Stromal cell of bone marrow (primary cell): ENCODE measurements at regions not wholly inside any gene's neighbourhood (a gene's known extent, or its start where the extent isn't known, plus 50 kb on each side); places are given as distances from the start of the nearest gene placed in this dataset.

Experiments used
- DNase-seq: peaks from one replicate; pipeline ENCODE4 v3.0.0-alpha.2; 2012; ENCODE audit warnings: low read depth

DNA sequence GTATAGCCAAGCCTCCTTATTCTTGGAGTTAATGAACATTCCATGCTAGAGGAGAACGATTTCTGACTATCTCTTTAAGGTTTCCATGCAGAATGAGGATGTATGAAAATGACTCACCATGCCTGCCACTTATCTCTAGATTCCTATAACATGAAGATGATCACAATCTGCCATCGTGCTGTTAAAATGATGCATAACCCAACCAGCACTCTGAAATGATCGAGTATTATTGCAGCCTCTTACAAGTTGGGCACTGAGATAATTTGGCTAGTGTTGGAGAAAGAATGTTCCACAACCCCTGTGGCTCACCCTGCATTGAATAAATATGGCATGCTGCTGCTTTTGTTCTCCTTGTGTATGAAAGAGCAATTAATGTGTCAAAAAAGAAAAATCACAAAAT is 1143.6 kb upstream of the WWC1 start:
- no peak for DNase-seq

DNA sequence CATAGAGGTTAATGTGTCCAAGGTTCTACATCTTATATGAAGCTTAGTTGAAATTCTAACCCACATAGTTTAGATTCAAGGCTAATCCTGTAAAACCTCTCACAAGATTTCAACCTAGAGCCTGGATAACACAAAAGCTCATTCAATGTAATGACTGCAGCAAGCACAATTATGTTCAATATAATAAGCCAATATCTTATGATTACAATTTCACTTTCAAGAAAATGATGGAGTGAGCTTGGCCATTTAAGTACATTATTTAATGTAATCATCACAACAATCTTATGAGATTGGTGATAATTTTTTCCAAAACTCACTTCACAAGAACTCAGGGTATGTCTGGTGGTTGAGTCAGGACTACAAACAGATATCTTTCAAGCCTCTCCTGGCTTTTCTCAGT is 1140.8 kb upstream of the WWC1 start:
- no peak for DNase-seq

DNA sequence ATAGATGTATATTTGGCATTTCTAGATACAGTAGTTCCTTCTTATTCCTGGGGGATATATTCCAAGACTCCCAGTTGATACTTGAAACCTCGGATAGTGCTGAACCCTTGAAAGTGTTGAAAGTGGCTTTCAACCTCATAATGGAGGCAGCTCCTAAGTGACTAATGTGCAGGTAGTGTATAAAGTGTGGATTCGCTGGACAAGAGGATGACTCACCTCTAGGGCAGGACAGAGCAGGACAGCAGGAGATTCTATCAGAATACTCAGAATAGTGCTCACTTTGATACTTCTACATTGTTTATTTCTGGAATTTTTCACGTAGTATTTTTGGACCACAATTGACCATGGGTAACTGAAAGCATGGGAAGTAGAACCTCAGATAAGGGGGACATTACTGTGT is 1138.9 kb upstream of the WWC1 start:
- DNase-seq, result no peak

DNA sequence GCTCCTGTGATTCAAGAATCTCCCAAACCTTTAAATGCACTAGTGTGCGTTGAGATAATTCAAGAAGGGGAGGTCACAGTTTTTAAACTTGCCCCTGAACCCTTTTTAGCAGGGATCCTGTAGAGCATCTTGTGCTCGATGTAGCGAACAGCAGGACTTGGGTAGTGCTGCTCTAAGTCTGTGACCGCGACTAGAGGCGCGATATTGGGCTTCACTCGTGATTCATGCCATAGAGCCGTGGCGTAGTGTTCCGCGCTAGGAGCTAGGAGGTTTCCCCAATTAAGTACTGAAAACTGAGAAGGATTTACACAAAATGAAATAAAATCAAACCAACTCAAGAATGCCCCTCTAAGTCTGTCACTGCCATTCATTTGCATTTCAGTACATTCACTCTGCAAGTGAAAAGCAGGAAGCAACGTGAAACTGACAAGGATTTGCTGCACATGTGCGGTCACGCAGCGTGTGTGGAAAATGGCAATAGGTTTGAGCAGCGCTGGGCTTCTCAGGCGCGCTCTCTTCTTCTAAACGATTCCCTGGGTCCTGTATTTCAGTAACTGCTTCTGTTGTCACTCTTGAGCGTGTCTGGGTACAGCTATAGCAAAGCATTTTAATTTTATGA is 1135.9 kb upstream of the WWC1 start:
- no peak for DNase-seq

DNA sequence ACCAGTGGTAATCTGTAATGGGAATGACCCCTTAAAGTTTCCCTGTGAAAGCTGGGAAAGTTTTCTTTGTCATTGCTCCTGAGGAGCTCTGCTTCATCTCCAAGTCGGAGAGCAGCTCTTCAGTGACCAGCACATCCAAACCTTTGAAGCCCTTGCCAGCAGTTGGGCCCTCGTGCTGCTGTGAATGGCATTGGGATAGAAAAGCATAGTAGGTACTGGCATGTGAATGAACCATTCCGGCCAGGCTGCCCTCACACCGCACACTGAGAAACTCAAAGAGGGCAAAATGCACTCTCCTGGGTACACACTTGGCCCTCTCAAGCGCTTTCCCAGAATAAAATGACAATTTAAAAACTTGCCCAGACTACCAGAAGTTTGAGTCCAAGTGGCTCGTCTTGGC is 1135.0 kb upstream of the WWC1 start:
- no peak for DNase-seq

DNA sequence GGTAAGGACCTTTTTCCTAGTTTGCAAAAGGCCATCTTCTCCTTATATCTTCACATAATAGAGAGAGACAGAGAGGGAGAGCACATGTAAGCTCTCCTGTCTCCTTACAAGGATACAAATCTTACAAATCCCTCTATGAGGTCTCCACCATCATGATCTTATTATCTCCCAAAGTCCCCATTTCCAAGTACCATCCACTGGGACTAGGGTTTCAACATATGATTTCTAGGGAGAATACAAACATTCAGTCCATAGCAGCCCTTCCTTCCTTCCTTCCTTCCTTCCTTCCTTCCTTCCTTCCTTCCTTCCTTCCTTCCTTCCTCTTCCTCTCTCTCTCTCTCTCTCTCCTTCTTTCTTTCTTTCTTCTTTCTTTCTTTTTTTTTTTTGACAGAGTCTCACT is 1132.9 kb upstream of the WWC1 start:
- no peak for DNase-seq

DNA sequence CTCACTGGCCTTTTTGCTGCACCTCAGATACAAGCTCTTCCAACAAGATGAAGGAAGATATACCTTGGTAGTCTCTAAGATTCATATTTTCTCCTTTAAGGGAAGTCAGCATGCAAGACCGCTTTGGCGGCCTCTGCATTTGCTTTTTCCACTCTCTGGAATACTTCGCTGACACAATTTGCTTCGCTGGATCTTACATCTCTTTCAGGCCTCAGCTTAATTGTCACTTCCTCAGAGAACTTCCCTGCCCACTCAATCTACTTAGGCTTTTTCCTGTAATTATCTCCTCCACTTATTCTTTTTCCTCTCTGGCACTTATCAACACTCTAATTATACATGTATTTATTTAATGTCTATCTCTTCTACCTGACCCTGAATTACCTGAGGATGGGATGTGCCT is 1131.1 kb upstream of the WWC1 start:
- no peak for DNase-seq

DNA sequence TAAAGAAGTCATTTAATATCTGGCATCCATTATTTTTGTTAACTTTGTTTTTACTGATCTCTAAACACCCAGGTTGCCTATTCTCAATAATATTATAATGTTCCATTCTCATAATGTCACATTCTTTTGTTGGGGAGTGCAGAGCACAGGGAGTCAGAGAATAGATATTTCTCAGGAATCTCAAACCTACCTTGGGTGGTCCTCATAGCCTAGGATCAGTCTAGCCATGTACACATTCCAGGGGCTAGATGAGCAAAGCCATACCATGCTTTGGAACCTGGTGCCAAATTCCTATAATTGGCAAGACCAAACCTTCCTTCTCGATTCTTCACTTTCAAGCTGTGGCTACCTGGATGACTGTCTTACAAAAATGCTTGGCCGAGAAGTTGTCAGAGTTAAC is 1124.7 kb upstream of the WWC1 start:
- no peak for DNase-seq

DNA sequence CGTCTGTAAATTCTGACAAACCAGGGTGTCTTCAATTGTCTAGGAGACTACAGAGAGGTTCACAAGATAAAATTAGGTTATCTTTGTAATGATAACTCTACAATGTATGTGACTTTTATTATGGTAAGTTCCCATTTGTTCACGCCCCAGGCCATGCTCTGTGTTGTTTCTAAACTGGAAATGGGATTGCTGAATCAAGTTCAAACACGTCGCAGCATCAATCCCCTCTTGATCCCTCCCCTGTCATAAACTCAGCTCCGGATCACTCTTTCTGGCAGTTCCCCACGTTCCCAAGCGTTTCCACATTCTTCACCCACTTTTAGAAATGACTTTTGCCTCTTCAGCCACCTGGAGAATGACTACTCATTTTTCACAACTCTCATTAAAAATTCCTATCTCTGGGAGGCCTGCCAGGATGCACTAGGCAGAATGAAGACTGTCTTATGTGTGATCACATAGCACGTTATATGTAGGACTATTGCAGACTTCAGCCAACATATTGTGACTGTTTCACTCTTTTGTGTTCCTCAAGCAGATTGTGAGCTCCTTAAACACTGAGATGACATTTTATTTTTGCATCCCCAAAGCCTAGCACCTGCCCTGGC is 1124.2 kb upstream of the WWC1 start:
- no peak for DNase-seq

DNA sequence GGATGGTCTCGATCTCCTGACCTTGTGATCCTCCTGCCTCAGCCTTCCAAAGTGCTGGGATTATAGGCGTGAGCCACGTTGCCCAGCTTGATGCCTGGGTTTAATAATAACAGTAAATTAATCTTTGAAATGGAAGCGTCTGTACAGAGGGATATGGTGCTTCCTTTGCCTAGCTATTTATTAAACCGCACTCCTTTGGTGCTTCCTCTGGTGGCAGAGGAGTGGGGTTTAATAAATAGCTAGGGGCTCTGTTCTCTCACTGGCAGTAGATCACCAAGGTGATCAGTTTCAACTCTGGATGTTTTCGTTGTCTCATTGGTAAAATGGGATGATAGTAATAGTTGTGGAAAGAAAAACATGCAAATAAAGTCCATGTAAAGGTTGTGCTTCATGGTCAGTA is 1122.5 kb upstream of the WWC1 start:
- DNase-seq, result no peak

DNA sequence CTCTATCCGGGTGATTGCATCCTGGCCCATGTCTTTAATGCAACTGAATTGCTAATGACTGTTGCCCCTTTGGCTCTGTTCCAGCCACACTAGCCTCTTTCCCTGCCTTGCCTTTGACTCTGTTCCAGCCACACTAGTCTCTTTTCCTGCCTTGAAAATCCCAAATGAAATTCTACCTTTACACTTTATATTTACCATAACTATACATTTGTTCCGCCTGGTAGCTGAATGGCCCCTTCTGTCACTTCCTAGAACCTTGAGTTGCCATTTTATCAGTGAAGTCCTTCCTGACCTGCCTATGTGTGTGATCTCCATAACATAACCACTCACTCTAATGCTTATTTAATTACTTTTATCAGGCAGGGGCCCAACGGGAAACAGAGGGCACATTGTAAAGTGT is 1120.4 kb upstream of the WWC1 start:
- DNase-seq, result no peak

DNA sequence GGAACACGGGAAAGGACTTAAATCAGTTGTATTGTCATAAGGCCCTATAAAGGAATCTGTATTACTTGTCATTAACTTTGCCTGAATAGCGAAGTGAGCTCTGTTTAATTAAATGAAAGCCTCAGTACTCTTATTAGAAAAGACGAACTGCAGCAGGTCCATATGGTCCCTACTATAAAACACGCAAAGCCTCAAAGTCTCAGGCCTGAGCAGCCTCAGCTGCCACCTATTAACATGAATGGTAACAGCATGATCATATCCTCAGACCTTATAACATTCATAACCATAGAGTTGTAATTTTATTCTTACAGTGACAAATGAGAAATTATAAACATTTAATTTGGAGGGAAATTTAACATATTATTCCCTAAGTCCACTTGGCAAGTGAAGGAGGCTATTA is 1113.7 kb upstream of the WWC1 start:
- no peak for DNase-seq

DNA sequence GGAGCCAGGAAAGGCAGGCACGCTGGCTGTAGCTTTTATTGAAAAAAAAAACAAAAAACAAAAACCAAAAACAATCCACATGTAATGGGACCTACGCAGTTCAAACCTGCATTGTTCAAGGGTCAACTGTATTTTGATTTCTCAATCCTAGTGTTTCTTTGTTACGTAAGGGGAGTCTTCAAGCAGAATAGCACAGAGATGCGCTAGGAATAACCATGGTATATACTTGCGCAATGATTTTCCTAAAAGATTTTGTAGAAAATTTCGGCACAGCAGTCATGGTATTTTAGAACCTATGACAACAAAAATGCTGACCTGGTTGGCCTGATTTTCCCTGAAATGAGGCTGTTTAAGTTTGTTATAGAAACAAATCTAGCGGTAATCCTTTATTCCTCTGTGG is 1110.5 kb upstream of the WWC1 start:
- DNase-seq, result no peak

DNA sequence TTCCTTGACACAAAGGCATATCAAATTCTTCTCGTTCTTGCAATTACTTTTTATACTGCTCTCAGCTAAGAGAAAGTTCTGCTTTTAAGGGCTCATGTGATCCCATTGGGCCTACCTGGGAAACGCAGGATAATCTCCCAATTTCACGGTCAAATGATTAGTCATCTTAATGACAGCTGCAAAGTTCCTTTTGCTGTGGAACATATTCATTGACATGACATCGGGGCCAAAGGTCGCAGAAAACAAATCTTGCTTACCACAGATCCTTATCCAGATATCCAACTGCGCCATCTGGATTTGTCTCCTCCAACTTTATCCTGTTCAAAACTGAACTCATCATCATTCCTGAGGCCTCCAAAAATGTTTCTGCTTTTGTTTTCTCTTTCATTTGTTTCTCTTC is 1085.6 kb upstream of the WWC1 start:
- DNase-seq, result no peak

DNA sequence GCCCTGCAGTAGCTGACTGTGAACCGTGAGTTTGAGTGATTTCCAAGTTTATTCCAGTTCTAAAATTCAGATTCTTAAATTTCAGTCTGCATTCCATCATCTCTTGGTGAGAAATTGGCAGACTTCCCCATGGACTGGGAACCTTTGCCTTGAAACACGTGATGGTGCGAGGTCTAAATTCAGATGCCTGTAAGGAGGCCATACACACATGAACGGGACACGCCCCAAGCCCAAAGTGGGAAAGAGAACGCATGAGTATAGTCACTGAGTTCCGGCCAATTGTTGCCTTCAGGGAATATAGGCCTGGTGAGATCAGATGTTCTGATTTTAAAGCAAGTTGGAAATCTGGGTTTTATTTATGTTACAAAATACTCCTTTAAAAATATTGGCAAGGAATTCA is 1084.4 kb upstream of the WWC1 start:
- DNase-seq, result peak; percentile 77

DNA sequence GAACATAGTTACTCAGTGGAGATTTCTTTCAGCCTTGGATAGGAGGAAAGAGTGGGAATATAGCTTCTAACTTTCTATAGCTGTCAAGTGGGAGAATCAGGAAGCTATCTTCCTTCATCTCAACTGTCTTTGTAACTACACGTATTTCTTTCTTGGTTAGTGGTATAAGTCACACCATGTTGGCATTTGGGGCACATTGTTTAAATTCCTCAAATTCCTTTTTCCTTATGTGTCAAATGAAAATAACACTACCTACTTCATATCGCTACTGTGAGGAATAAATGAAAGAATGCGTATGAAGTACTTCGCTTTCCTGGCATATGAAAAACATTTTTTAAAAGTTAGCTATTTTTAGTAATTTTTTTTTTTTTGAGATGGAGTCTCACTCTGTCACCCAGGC is 1082.5 kb upstream of the WWC1 start:
- DNase-seq, result no peak

DNA sequence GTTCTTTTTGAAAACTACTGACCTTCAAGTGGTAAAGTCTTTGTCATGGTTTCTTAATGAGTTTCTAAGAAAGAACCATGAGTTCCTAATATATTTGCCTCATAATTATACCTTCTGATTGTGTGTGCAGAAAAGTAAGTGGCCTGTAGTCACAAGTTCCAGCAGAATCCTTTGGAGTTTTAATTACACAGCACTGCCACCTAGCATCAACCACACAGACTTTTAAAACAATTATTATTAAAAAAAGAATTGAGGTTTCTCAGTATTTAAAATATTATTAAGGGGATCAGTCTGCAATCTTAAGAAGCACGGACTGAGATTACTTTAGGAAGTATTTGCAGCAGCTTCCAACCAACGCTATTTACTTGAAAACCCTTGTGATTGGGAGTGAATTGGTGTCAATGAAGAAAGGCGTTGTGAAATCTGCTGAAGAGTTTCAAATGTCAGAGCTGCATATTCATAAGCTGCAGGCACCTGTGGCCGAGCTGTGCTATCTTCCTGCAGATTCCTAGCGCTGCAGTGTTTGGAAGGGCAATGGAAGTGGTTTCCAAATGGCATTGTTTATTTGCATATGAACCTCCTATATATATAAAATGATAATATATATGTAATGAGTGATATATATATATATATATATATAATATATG is 1074.2 kb upstream of the WWC1 start:
- no peak for DNase-seq

DNA sequence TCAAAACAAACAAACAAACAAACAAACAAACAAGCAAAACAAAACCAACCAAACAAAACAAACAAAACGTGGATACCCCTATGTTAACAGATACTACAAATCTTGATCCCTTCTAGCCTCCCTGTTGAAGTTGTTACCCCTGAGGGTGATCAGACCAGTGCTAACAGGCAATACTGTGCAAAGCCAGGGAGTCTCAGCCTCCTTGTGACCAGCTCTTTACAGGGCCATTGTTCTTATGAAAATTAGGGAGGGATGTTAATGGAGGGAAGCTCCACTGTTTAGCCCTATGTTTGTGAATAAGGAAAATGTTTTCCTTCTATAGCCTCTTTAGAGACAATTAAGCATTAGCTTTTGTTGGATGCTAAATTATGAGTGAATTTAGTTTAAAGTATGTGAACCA is 1072.1 kb upstream of the WWC1 start:
- DNase-seq, result no peak

DNA sequence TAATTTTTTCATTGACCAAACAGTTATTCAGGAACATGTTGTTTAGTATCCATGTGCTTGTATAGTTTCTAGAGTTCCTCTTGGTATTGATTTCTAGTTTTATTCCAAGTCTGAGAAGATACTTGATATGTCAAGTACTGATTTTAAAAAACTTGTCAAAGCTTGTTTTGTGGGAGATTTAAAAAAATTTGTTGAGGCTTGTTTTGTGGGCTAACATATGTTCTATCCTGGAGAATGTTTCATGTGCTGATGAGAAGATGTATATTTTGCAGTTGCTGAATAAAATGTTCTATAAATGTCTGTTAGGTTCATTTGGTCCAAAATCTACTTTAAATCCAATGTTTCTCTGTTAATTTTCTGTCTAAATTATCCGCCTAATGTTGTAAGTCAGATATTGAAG is 1065.1 kb upstream of the WWC1 start:
- no peak for DNase-seq

DNA sequence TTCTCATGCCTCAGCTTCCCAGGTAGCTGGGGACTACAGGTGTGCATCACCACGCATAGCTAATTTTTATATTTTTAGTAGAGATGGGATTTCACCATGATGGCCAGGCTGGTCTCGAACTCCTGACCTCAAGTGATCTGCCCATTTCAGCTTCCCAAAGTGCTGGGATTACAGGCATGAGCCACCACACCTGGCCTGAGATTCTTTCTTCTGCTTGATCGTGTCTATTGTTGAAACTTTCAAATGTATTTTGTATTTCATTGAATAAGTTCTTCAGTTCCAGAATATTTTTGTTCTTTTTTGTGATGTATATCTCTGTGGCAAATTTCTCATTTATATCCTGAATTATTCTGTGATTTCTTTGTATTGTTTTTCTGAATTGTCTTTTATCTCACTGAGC is 1063.3 kb upstream of the WWC1 start:
- DNase-seq, result no peak

DNA sequence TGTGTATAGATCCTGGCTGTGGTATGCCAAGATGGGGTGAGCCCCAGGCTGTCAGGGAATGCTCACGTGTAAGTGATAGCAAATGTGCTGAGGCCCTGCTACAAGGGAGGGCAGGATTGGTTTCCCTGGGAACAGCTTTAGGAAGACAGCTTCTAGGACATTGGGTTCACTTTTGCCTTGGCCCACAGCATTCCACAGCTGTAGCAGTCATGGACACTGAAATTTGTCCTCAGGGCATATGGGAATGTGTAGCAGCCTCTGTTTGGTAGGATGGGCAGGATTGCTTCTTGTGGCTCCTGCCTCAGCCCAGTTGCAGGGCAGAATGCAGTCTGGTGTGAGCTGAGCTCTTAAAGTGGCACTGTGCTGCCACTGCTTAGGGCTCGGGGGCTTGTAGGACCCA is 1061.7 kb upstream of the WWC1 start:
- no peak for DNase-seq

DNA sequence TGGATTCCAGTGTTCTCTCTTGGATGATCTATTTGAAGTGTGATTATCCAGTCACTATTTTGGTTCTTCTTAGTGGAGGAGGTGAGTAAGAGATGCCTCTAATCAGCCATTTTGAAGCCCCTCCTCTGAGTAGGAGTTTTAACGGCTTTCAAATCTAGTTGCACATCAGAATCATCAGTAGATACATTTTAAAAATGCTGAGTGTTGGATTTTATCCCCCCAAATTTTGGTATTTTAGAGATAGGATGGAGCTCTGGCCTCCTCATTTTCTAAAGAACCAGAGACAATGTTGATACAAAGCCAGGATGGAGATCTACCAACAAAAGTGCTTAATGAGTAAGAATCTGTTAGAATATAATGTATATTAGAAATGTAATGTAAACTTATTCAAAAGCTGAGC is 1061.0 kb upstream of the WWC1 start:
- DNase-seq, result no peak

DNA sequence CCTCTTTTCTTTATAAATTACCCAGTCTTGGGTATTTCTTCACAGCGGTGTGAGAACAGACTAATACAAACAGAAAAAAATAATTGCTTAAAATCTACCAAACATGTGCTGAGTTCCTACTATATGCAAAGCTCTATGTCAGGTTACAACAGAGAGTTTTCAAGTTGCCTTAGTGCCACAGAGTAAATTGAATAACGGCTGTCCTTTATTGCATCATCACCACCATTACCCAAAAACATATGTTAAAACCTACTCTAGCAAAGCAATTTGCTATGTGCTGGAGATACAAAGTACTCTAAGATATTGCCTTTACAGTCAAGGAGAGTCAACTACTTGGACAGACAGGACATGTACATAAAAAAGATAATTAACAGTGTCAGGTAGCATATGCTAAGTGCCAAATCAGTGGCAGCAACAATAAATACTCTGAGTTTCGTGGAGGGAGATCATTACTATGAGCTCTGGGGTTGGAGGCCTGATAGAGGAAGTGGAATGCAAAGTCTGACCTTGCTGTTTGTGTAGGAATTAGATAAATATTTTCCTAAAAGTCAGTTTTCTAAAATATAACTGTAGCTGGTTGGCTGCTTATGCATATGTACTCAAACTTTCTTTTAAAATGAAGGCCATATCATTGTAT is 1058.7 kb upstream of the WWC1 start:
- no peak for DNase-seq
